H9 (cell line): ENCODE measurements at regions not wholly inside any gene's neighbourhood (a gene's known extent, or its start where the extent isn't known, plus 50 kb on each side); places are given as distances from the start of the nearest gene placed in this dataset.

ENCODE experiments used
- DNase-seq: peaks from one replicate; pipeline ENCODE4 v3.0.0-alpha.2; 2017
- H2AFZ ChIP-seq: one replicate; pipeline ENCODE4 v1.6.1; 2013; ENCODE audit warnings: mild to moderate bottlenecking, low read length, control low read depth, moderate library complexity
- H2AK5ac ChIP-seq: 2 replicates; pipeline ENCODE4 v1.6.1; 2013; ENCODE audit warnings: low read length, control low read depth, mixed read lengths; ENCODE audit not compliant: insufficient read length
- H2BK120ac ChIP-seq: one replicate; pipeline ENCODE4 v1.6.1; 2013; ENCODE audit warnings: low read depth, mild to moderate bottlenecking, low read length, control low read depth, inconsistent platforms; ENCODE audit not compliant: poor library complexity, severe bottlenecking
- H2BK12ac ChIP-seq: 2 replicates; pipeline ENCODE4 v1.6.1; 2013; ENCODE audit warnings: low read length, control low read depth, mixed read lengths, low read depth; ENCODE audit not compliant: insufficient read length
- H2BK15ac ChIP-seq: 2 replicates; pipeline ENCODE4 v1.6.1; 2013; ENCODE audit warnings: low read depth, low read length, control low read depth
- H2BK20ac ChIP-seq: one replicate; pipeline ENCODE4 v1.6.1; 2013; ENCODE audit warnings: low read depth, mild to moderate bottlenecking, low read length, control low read depth, inconsistent platforms; ENCODE audit not compliant: poor library complexity, severe bottlenecking
- H2BK5ac ChIP-seq: 2 replicates; pipeline ENCODE4 v1.6.1; 2013; ENCODE audit warnings: low read length, control low read depth, mixed read lengths; ENCODE audit not compliant: insufficient read length
- H3K14ac ChIP-seq: 2 replicates; pipeline ENCODE4 v1.6.1; 2013; ENCODE audit warnings: low read length, control low read depth; ENCODE audit not compliant: insufficient read depth
- H3K18ac ChIP-seq: 2 replicates; pipeline ENCODE4 v1.6.1; 2013; ENCODE audit warnings: low read depth, mild to moderate bottlenecking, mixed read lengths, low read length, control low read depth; ENCODE audit not compliant: insufficient read length
- H3K23ac ChIP-seq: 2 replicates; pipeline ENCODE4 v1.6.1; 2013; ENCODE audit warnings: low read length, control low read depth, mixed read lengths, low read depth; ENCODE audit not compliant: insufficient read length
- H3K23me2 ChIP-seq: 2 replicates; pipeline ENCODE4 v1.6.1; 2013; ENCODE audit warnings: low read depth, mild to moderate bottlenecking, mixed read lengths, low read length, control low read depth; ENCODE audit not compliant: insufficient read length, poor library complexity, severe bottlenecking
- H3K27ac ChIP-seq: 2 replicates; pipeline ENCODE4 v1.5.1; 2013; ENCODE audit warnings: low read length, control low read depth, mixed read lengths, low read depth; ENCODE audit not compliant: insufficient read length
- H3K27me3 ChIP-seq: 2 replicates; pipeline ENCODE4 v1.6.1; 2013; ENCODE audit warnings: low read length, control low read depth, inconsistent platforms; ENCODE audit not compliant: insufficient read depth
- H3K4ac ChIP-seq: 2 replicates; pipeline ENCODE4 v1.6.1; 2013; ENCODE audit warnings: low read depth, mild to moderate bottlenecking, control low read depth, inconsistent platforms, low read length, moderate library complexity
- H3K4me1 ChIP-seq: 2 replicates; pipeline ENCODE4 v1.6.1; 2013; ENCODE audit warnings: low read length, control low read depth, inconsistent platforms; ENCODE audit not compliant: insufficient read depth
- H3K4me2 ChIP-seq: 2 replicates; pipeline ENCODE4 v1.6.1; 2013; ENCODE audit warnings: low read length, control low read depth, mixed read lengths; ENCODE audit not compliant: insufficient read length, insufficient read depth
- H3K56ac ChIP-seq: 2 replicates; pipeline ENCODE4 v1.6.1; 2013; ENCODE audit warnings: low read depth, mild to moderate bottlenecking, mixed read lengths, low read length, control low read depth; ENCODE audit not compliant: insufficient read length
- H3K79me1 ChIP-seq: 2 replicates; pipeline ENCODE4 v1.6.1; 2013; ENCODE audit warnings: low read depth, mild to moderate bottlenecking, moderate library complexity, low read length, control low read depth, inconsistent platforms; ENCODE audit not compliant: insufficient read depth, poor library complexity, severe bottlenecking
- H3K79me2 ChIP-seq: 2 replicates; pipeline ENCODE4 v1.6.1; 2013; ENCODE audit warnings: low read length, control low read depth, inconsistent platforms; ENCODE audit not compliant: insufficient read depth
- H3K9ac ChIP-seq: 2 replicates; pipeline ENCODE4 v1.6.1; 2013; ENCODE audit warnings: low read length, control low read depth, mixed read lengths; ENCODE audit not compliant: insufficient read length; ENCODE audit errors: extremely low read depth
- H3K9me3 ChIP-seq: one replicate; pipeline ENCODE4 v1.6.1; 2013; ENCODE audit warnings: low read depth, low read length, inconsistent platforms; ENCODE audit not compliant: control insufficient read depth
- H3T11ph ChIP-seq: one replicate; pipeline ENCODE4 v1.6.1; 2013; ENCODE audit warnings: mild to moderate bottlenecking, low read length, control low read depth, inconsistent platforms
- H4K20me1 ChIP-seq: one replicate; pipeline ENCODE4 v1.6.1; 2013; ENCODE audit not compliant: control insufficient read depth, insufficient read length, insufficient read depth
- H4K5ac ChIP-seq: 2 replicates; pipeline ENCODE4 v1.6.1; 2013; ENCODE audit warnings: low read depth, mild to moderate bottlenecking, mixed read lengths, low read length, control low read depth; ENCODE audit not compliant: insufficient read length
- H4K8ac ChIP-seq: replicated peaks from 2 replicates; pipeline ENCODE4 v1.6.1; 2013; ENCODE audit warnings: low read length, control low read depth, mixed read lengths, low read depth; ENCODE audit not compliant: insufficient read length
- H4K91ac ChIP-seq: 2 replicates; pipeline ENCODE4 v1.6.1; 2013; ENCODE audit warnings: low read depth, mild to moderate bottlenecking, moderate library complexity, mixed read lengths, low read length, control low read depth; ENCODE audit not compliant: insufficient read length
- H3K27ac Mint-ChIP-seq, 3 experiments: 2 replicates in 2 of 3; 3 replicates in 1 of 3; pipeline ENCODE4 v1.8.0; 2020 to 2021; ENCODE audit warnings: mixed read lengths in 3 of 3, mild to moderate bottlenecking in 1 of 3, moderate library complexity in 1 of 3
- H3K27me3 Mint-ChIP-seq: 2 replicates; pipeline ENCODE4 v1.8.0; 2021; ENCODE audit warnings: low read depth, mild to moderate bottlenecking, moderate library complexity, mixed read lengths
- H3K36me3 Mint-ChIP-seq, 3 experiments: 2 replicates in 2 of 3; 3 replicates in 1 of 3; pipeline ENCODE4 v1.8.0; 2020 to 2021; ENCODE audit warnings: low read depth in 3 of 3, mixed read lengths in 3 of 3; ENCODE audit not compliant: insufficient read depth in 1 of 3
- H3K4me1 Mint-ChIP-seq, 2 experiments: 2 replicates each; pipeline ENCODE4 v1.8.0; 2020; ENCODE audit warnings: mixed read lengths in 2 of 2
- H3K4me3 Mint-ChIP-seq, 2 experiments: 2 replicates in 1 of 2; 3 replicates in 1 of 2; pipeline ENCODE4 v1.8.0; 2020 to 2021; ENCODE audit warnings: mild to moderate bottlenecking in 2 of 2, mixed read lengths in 2 of 2, moderate library complexity in 1 of 2
- H3K9me3 Mint-ChIP-seq, 2 experiments: 2 replicates in 1 of 2; 3 replicates in 1 of 2; pipeline ENCODE4 v1.8.0; 2020; ENCODE audit warnings: mild to moderate bottlenecking in 2 of 2, mixed read lengths in 2 of 2, moderate library complexity in 1 of 2
- WGBS: extraction: QIAGEN DNeasy Blood & Tissue Kit; methylation state at CpG from one replicate; pipeline ENCODE4 v1.1.7; 2013; ENCODE audit warnings: missing lambda C conversion rate, low lambda C conversion rate, mixed read lengths; ENCODE audit not compliant: insufficient read length; ENCODE audit errors: extremely low coverage; 5-methylcytosine and 5-hydroxymethylcytosine counted together
- TF ChIP-seq, protein P1 (sequence below): fragments of 200-600 bp; sonication (generic); conservative IDR thresholded peaks from 3 replicates; pipeline ENCODE4 v1.8.0; 2021; ENCODE audit warnings: antibody characterized with exemption, mild to moderate bottlenecking

DNA sequence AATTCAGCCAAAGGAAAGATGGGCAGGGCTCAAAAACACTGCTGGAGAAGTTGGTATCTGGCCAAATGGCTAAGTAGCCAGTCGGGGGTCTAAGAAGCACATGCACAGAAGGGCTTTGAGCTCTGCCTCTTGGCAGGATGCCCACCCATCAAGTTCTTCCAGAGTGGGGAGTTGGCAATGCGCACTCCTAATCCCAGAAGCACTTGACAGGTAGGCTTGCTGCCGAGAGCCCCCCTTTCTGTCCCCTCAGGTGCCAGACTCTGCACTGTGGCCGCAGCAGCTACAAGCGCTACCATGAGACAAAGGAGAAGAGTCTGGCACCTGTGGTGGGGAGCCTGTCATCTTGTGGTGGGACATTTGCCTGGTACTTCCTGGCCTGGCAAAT is 252.9 kb upstream of the SLC24A2 start:
- no peak overlapping the region for H3K27ac Mint-ChIP-seq

More for the DNA sequence above, 252.9 kb upstream of the SLC24A2 start:
- Histone ChIP-seq H3K27ac (no peak overlapping the region), H3K18ac (no peak overlapping the region), H3K9me3 (no peaks in the 10 kb centered on the region), H3K79me2 (no peaks in the 10 kb centered on the region), H2AK5ac (no peak overlapping the region), H3K23ac (no peak overlapping the region), H3K14ac (no peak overlapping the region), H4K8ac (no peak overlapping the region), H4K20me1 (no peaks in the 10 kb centered on the region), H3K4me1 (peaks cover 4% of the 10 kb centered on the region; the same call in 1 of the 2 replicates), H4K5ac (no peak overlapping the region), H3K79me1 (no peaks in the 10 kb centered on the region), H2BK15ac (no peak overlapping the region), H3K23me2 (no peaks in the 10 kb centered on the region), H3K56ac (no peak overlapping the region), H2BK120ac (no peak overlapping the region), H3K9ac (no peak overlapping the region), H2BK5ac (no peak overlapping the region), H3T11ph (no peak overlapping the region), H2BK12ac (no peak overlapping the region), H2BK20ac (no peak overlapping the region), H2AFZ (no peak overlapping the region), H3K27me3 (no peaks in the 10 kb centered on the region), H4K91ac (no peak overlapping the region), H3K4ac (no peak overlapping the region), H3K4me2 (no peak overlapping the region)
- H3K4me3 Mint-ChIP-seq = no peak overlapping the region
- H3K36me3 Mint-ChIP-seq = no peaks in the 10 kb centered on the region
- H3K27me3 Mint-ChIP-seq = peaks cover 3% of the 10 kb centered on the region; the same call in 1 of the 2 replicates
- TF ChIP-seq, protein P1, sequence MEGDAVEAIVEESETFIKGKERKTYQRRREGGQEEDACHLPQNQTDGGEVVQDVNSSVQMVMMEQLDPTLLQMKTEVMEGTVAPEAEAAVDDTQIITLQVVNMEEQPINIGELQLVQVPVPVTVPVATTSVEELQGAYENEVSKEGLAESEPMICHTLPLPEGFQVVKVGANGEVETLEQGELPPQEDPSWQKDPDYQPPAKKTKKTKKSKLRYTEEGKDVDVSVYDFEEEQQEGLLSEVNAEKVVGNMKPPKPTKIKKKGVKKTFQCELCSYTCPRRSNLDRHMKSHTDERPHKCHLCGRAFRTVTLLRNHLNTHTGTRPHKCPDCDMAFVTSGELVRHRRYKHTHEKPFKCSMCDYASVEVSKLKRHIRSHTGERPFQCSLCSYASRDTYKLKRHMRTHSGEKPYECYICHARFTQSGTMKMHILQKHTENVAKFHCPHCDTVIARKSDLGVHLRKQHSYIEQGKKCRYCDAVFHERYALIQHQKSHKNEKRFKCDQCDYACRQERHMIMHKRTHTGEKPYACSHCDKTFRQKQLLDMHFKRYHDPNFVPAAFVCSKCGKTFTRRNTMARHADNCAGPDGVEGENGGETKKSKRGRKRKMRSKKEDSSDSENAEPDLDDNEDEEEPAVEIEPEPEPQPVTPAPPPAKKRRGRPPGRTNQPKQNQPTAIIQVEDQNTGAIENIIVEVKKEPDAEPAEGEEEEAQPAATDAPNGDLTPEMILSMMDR = no peak
- H3K4me1 Mint-ChIP-seq = peaks cover 18 to 24% of the 10 kb centered on the region in 2 experiments
- WGBS = no CpG with 5 or more reads among the region's 5 CpGs
- H3K9me3 Mint-ChIP-seq = no peaks in the 10 kb centered on the region
- no peak for DNase-seq
